ENCODE measurements at regions not wholly inside any gene's neighbourhood (a gene's known extent, or its start where the extent isn't known, plus 50 kb on each side); places are given as distances from the start of the nearest gene placed in this dataset.

DNA sequence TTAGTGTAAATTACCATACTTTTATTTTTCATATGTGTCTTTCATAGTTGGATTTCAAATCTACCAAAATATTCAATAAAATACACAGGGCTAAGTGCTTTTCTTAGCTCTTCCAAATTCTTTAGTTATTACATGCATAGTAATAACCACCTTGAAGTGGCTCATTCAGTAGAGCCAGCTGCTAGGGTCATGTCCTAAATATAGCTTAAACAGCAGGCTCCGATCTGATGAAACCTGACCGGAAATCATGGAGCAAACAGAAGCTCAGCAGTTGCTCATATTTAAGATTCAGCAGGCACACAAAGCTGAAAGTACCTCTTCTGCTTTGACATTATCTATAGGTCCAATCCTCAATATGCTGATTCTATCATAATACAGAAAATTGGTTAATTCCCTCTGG, 1470.4 kb downstream of the ADGRL3 start:
- TF ChIP-seq, protein P1, sequence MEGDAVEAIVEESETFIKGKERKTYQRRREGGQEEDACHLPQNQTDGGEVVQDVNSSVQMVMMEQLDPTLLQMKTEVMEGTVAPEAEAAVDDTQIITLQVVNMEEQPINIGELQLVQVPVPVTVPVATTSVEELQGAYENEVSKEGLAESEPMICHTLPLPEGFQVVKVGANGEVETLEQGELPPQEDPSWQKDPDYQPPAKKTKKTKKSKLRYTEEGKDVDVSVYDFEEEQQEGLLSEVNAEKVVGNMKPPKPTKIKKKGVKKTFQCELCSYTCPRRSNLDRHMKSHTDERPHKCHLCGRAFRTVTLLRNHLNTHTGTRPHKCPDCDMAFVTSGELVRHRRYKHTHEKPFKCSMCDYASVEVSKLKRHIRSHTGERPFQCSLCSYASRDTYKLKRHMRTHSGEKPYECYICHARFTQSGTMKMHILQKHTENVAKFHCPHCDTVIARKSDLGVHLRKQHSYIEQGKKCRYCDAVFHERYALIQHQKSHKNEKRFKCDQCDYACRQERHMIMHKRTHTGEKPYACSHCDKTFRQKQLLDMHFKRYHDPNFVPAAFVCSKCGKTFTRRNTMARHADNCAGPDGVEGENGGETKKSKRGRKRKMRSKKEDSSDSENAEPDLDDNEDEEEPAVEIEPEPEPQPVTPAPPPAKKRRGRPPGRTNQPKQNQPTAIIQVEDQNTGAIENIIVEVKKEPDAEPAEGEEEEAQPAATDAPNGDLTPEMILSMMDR (optimal IDR thresholded peaks at IDR 0.05 in 1 of 3, IDR thresholded peaks at IDR 0.05 in 1 of 3, conservative IDR thresholded peaks at IDR 0.05 in 1 of 3; ENCODE audit: extremely low read depth in 1 of 3, insufficient read depth in 2 of 3, low read length in 3 of 3), result no peak
- no peak for TF ChIP-seq EZH2 (IDR thresholded peaks at IDR 0.05; ENCODE audit: low read length)

Data from keratinocyte (primary cell).